HEK293T (cell line): ENCODE measurements at regions not wholly inside any gene's neighbourhood (a gene's known extent, or its start where the extent isn't known, plus 50 kb on each side); places are given as distances from the start of the nearest gene placed in this dataset.

Experiments
- ARNT ChIP-seq: fragments of 450-650 bp; IDR thresholded peaks from 2 replicates; pipeline ENCODE4 v1.6.1; 2017; ENCODE audit warnings: mild to moderate bottlenecking
- BHLHE40 ChIP-seq: fragments of 450-650 bp; IDR thresholded peaks from 2 replicates; pipeline ENCODE4 v1.6.1; 2016; ENCODE audit warnings: mild to moderate bottlenecking, moderate library complexity, borderline replicate concordance
- CTBP1 ChIP-seq: fragments of 450-650 bp; IDR thresholded peaks from 2 replicates; pipeline ENCODE4 v1.6.1; 2016; ENCODE audit warnings: borderline replicate concordance
- ELF4 ChIP-seq: fragments of 450-650 bp; IDR thresholded peaks from 2 replicates; pipeline ENCODE4 v1.6.1; 2017; ENCODE audit warnings: antibody characterized with exemption
- FOXA1 ChIP-seq: fragments of 450-650 bp; IDR thresholded peaks from 2 replicates; pipeline ENCODE4 v1.6.1; 2016; ENCODE audit warnings: mild to moderate bottlenecking
- FOXM1 ChIP-seq: fragments of 450-650 bp; IDR thresholded peaks from 2 replicates; pipeline ENCODE4 v1.6.1; 2017; ENCODE audit warnings: mild to moderate bottlenecking, borderline replicate concordance
- L3MBTL2 ChIP-seq: fragments of 450-650 bp; conservative IDR thresholded peaks from 2 replicates; pipeline ENCODE4 v1.6.1; 2016; ENCODE audit warnings: mild to moderate bottlenecking
- LEF1 ChIP-seq: fragments of 450-650 bp; IDR thresholded peaks from 2 replicates; pipeline ENCODE4 v1.6.1; 2017; ENCODE audit warnings: mild to moderate bottlenecking, borderline replicate concordance
- NFRKB ChIP-seq: fragments of 450-650 bp; IDR thresholded peaks from 2 replicates; pipeline ENCODE4 v1.6.1; 2016; ENCODE audit warnings: mild to moderate bottlenecking, moderate library complexity
- SP1 ChIP-seq: fragments of 450-650 bp; IDR thresholded peaks from 2 replicates; pipeline ENCODE4 v1.6.1; 2017
- SUZ12 ChIP-seq: fragments of 450-650 bp; IDR thresholded peaks from 2 replicates; pipeline ENCODE4 v1.6.1; 2016; ENCODE audit warnings: mild to moderate bottlenecking
- TARDBP ChIP-seq: fragments of 450-650 bp; IDR thresholded peaks from 2 replicates; pipeline ENCODE4 v1.6.1; 2016
- ZNF384 ChIP-seq: fragments of 450-650 bp; IDR thresholded peaks from 2 replicates; pipeline ENCODE4 v1.6.1; 2016

- TF ChIP-seq BHLHE40 = no peak
- no peak for TF ChIP-seq NFRKB
- no peak for TF ChIP-seq SP1
- no peak for TF ChIP-seq FOXA1
- TF ChIP-seq FOXM1 = no peak
- no peak for TF ChIP-seq CTBP1
- TF ChIP-seq TARDBP = no peak
- no peak for TF ChIP-seq ARNT
- TF ChIP-seq ELF4 = no peak
- TF ChIP-seq SUZ12 = no peak
- TF ChIP-seq ZNF384 = no peak
- TF ChIP-seq L3MBTL2 = no peak
- no peak for TF ChIP-seq LEF1
Measured at GRCh38 chr15:98560338-98560737, 88.0 kb upstream of the IGF1R start.
